Stromal cell of bone marrow (primary cell): ENCODE measurements at regions not wholly inside any gene's neighbourhood (a gene's known extent, or its start where the extent isn't known, plus 50 kb on each side); places are given as distances from the start of the nearest gene placed in this dataset.
A peak's percentile ranks its signal among the peaks of the same experiment; 100 is the strongest.
"Not testable (repeated sequence)": the region's sequence is repeated elsewhere in the genome, so short reads cannot be mapped to it uniquely, and the experiment has no call there.

ENCODE experiments used
- DNase-seq: peaks from one replicate; pipeline ENCODE4 v3.0.0-alpha.2; 2012; ENCODE audit warnings: low read depth

DNA sequence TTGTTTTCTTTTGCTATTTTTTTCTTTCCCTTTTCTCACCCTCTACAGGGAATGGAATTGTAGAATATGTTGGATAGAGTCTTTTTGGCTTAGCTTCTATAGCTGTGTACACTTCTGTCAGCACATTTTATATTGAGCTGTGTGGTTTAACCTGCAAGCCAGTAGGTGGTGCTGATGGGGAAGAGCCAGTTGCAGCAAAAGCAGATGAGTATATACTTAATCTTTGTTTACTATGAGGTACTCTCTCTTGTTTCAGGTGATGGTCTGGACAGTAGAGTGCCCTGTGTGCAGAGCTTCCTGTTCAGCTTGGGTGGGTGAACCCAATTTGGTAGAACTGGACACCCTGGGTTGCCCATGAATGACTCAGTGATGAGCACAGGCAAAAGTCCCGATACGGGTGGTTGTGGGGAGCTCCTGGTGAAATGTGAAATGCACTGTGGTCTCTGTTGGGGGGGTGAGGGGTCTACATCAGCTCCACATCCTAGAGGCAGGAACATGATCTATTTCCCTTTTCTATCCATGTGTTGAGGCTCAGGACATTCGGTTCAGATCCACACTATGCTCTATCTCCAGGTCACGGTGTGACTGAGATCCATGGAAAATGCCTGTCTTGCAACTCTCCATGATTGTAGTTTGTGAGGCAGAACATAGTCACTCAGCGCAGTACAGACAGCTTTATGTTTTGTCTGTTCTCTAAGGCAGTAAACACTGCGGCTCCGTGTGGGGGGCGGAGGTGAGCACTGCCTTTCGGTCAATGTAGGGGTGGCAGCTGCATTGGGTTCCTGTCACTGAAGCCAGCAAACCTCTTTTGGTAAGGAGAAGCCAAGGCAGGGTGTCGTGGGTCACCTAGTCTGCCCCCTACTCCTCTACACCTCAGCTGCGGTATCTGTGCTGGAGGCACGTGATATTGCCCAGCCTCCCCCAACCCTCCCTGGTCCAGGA is 353.2 kb downstream of the PRR16 start:
- no peak for DNase-seq

DNA sequence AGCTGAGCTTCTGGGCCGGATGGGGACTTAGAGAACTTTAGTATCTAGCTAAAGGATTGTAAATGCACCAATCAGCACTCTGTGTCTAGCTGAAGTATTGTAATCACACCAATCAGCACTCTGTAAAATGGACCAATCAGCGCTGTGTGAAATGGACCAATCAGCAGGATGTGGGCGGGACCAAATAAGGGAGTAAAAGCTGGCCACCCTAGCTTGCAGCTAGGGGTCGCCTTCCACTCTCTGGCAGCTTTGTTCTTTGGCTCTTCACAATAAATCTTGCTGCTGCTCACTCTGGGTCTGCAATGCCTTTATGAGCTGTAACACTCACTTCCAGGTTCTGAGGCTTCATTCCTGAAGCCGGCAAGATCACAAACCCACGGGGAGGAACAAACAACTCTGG is 354.0 kb downstream of the PRR16 start:
- DNase-seq: no peak

DNA sequence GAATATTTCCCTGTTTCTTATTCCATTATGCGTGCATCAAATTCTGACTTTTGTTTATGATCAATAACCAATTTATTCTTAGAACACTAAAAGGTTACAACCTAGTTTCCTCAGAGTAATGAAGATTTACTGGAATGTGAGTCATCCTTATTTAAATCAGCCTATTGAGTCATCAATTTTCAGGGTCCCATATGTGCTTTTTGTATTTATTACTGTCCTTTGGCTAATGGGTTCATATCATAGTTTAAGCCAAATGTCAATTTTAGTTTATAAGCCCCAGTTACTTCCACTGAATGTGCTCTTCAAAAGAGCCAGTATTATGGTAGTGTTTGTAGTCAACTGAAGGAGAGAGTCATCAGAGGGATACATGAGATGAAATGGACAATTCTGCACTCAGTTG is 359.2 kb downstream of the PRR16 start:
- DNase-seq: no peak

DNA sequence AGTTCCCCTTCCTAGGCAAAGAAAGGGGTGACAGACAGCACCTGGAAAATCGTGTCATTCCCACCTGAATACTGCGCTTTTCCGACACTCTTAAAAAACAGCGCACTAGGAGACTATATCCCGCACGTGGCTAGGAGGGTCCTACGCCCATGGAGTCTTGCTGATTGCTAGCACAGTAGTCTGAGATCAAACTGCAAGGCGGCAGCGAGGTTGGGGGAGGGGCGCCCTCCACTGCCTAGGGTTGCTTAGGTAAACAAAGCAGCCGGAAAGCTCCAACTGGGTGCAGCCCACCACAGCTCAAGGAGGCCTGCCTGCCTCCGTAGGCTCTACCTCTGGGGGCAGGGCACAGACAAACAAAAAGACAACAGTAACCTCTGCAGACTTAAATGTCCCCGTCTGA is 367.5 kb downstream of the PRR16 start:
- DNase-seq: not testable (repeated sequence)

DNA sequence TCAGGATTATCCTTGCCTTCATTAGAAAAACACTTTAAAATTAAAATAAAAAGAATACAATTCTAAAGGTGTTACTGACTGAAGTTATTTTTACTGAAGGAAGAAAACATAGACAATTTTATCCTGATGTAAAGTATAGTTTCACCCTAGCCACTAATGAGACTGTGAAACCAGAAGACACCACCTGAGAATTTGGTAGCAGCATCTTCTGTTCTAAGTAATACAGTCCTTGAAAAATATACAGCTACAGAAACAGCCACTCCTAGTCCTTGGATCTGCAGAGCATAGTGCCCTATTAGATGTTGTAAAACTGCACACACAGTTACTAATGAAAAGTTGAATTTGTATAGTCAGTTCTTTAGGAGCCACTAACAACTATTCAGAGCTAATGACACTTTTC is 377.7 kb downstream of the PRR16 start:
- DNase-seq: no peak

DNA sequence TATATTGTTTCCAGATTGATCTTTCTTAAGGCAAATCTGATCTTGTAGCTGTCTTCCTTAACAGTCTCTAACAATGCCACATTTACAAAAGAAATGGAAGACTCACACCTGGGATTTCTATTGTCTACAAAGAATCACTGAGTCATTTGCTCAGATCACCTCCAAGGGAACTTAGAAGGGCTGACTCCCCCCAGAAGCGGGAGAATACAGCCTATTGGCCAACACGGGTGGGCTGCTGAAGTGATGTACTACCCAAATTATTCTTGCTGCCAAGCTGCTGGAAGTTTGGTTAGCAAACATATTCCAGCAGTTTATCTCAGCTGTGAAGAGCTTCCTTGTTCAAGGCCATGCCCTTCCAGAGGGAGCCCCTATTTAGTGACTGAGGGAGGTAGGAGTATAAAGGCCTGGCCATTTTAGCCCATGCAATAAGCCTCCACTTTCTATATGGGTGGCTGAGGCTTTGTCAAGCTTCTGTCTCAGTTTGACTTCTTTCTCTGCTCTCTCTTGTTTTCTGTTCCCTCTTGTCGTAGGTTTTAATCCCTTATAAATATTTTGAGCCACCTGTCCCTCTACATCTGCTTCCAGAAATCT is 379.4 kb downstream of the PRR16 start:
- no peak for DNase-seq

DNA sequence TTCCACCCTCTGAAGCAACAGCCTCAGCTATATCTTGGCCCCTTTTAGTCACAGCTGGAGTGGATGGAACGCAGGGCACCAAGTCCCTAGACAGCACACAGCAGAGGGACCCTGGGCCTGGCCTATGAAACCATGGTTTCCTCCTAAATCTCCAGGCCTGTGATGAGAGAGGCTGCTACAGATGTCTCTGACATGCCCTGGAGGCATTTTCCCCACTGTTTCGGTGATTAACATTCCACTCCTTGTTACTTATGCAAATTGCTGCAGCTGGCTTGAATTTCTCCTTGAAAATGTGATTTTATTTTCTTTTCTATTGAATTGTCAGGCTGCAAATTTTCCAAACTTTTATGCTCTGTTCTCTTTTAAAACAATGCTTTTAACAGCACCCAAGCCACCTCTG is 384.8 kb downstream of the PRR16 start:
- DNase-seq: no peak

DNA sequence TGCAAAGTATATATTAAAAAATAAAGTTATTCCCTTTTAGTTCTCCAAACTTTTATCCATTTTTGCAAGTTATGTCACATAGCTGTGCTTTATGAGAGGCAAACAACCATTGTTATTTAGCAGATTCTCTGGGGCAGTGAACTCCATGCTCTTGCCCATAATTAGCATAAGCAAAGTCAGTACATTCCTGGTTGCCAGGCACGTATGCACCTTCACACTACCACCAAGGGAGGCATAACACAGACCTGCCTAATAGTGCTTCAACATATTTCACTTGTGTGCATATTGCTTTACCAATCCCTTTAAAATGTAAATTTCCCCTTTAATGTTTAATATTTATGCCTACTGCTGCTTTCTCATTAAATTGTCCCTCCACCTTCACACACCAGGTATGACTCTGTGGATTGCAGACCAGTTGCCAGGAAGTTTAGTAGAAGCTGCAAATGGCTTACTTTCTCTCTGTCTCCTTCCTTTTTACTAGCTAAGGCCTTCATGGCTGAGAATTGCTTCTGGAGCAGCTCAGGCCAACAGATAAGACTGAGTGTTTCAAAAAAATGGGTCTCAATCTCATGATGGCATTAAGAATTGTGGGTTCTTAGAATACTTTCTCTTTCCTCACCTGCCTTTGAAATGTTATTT is 388.2 kb downstream of the PRR16 start:
- no peak for DNase-seq

DNA sequence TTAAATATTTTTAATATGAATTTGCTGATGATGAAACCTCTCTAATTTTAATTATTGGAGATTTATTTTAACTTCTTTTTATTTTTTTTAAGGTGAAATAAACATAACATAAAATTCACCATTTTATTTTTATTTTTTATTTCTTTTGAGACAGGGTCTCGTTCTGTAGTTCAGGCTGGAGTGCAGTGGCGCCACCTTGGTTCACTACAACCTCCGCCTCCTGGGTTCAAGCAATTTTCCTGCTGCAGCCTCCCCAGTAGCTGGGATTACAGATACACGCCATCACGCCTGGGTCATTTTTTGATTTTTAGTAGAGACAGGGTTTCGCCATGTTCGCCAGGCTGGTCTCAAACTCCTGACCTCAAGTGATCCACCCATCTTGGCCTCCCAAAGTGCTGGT is 402.9 kb downstream of the PRR16 start:
- DNase-seq: no peak

DNA sequence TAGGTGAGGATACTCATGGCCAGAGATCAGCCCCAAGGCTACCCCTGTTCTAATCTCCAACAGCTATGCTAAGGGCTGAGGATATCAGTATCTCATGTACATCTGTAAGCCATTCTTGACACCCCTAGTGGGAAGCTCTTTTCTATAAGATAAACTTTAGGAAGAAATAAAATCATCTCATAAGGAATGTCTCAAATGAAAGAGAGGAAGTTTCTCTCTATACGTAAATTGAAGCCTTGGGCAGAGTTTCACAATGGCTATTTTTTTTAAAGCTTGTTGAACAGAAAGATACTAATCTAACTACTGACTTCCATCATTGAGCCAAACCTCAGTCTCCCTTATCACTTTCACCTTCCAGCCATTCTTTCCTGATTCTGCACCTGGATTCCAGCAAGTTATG is 405.7 kb downstream of the PRR16 start:
- no peak for DNase-seq

DNA sequence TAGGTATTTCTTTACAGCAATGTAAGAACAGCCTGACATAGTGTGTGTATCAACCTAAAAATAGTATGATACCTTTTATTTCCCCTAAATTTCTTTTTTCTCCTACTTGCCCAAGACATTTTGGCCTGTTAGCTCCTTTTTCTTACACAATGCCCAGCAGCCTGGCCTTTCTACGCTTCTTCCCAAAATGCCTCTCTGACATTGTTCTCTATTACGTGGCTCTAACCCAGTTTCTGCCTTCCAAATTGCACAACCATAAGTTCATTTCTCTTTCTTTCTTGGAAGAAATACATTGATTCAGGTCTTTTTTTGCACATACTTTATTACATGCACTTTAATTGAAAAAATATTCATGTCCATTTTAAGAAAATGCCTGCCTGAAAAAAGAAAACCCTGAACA is 408.2 kb downstream of the PRR16 start:
- peak; percentile 9 for DNase-seq

DNA sequence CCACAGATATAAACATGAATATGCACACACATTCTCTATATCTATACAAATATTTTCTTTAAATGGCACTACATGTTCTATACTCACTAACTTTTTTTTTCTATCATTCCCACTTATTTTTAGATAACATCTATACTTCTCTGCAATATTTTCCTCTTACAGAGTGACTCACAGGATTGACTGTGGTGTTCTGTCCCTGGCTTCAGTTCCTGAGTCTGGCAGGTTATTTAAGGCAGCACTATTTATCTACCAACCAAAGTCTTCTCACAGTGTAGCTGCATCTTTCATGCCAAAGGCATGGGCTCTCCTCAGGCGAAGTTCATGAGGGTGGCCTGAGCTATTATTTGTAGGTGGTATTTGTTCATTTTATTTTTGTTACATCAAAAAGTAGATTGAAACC is 409.0 kb downstream of the PRR16 start:
- DNase-seq: peak; percentile 13

DNA sequence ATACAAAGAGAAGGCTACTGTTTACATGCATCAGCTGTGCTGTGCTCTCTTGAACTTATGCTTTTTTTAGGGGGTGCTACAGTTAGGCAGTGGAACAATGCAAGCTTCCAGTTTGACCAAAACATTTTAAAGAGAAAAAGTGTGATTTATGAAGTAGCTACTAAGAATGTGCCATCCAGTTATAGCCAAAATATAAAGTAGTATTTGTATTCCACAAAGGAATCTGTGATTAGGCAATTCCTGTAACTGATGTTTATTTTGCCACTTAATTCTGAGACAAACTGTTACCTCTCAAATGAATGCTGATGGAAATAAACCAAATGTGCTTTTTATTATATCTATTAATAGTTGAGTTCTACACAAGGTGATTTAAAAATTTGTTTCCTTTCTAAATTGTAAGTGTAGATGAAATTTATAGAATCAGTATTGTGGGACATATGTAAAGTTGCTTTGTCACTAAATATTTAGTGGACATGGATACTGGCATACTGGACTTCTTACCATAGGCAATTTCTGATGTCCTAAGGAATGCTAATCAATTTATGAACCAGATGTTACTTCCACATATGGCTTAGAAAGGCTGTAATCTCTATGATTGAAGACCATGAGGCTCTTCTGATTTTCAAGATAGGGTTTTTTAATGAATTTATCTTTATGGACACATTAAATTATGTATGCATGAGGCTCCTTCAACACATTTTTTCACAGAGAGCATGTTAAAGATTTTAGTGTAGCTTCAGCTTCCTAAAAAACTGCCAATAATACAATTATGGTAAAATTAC is 410.2 kb downstream of the PRR16 start:
- DNase-seq: no peak

DNA sequence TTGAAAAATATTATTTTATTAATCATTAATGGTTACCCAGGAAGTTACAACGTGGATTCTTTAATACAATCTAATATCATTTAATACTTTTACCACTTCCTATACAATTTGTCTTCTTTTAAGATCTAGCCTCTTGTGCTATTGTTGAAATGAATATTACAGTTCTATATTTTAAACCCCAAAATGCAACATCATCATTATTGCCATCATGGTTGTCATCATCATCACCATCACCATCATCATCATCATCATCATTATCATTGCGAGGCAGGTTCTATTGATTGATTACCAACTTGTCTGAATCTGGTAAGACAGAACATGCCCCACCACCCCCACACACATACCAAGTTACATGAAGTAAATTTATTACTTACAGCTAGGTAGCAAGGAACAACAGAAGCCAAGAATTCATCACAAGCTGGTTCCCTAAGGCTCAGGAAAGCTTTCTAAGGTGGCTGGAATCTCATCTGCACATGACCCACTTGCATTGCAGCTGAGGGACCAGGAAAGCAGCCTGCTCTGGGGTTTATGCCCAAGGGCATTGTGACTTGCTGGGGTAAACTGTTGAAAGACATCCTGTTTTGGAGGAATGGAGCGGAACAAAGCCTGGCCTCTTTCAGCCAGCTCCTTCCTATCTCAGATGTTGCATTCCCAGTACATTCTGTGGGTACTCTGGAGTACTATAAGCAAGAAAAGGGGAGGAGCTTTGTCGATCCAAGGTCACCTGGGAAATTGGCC is 418.1 kb downstream of the PRR16 start:
- no peak for DNase-seq

DNA sequence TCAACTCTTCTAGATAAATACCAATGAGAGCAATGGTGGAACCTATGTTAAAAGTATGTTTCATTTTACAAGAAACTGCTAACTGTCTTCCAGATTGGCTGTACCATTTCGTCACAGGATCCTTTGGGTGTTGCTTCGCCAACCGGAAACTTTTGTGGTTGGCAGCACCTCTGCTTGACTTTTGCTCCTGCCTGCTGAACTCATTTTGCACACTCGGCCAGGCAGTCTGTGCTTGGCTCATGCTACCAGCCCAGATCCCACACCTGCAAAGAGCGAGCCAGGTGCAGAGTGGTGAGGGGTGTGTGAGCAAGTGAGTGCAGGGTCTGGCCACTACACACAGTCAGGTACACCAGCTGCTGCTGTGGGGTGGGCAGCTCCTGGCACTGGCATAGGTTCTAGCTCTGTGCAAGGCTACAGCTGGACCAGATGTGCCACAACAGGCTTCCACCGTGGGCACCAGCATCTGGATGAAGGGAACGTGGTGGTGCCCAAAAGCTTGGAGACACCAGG is 422.3 kb downstream of the PRR16 start:
- DNase-seq: no peak

DNA sequence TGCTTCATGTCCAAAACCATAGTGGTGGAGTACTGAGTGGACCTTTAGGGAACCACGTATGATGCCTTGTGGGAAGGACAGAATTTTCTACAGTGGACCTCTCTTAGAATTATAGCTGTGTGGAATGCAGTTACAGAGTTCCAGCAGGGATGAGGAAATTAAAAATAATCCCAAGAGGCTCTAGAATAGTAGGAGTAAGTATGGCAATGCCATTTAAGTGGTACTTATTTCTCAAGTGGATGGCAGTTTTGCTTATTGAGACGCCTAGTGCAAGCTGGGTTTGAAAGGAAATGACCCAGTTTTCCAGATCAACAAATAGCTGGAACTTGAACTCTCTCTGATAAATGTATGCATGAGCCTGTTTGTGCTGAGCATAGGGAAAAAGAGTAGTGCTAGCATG is 431.6 kb downstream of the PRR16 start:
- no peak for DNase-seq

DNA sequence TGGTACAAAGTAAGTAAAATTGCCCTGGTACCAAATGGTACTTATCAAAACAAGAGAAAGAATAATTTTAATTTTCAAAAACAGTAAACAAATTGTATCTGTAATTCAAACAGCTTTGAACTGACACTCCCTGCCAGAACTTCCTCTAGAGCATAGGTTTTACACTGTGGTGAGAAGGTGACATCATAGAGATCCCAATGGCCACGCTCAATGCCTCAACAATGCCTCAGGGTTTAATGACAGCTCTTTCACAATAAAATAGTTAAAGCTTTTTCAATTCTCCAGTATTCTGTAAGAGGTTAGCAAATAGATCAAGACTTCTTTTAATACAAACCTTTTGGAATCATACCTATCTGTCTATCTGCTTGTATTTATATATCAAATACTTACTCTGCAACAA is 437.1 kb downstream of the PRR16 start:
- DNase-seq: no peak

DNA sequence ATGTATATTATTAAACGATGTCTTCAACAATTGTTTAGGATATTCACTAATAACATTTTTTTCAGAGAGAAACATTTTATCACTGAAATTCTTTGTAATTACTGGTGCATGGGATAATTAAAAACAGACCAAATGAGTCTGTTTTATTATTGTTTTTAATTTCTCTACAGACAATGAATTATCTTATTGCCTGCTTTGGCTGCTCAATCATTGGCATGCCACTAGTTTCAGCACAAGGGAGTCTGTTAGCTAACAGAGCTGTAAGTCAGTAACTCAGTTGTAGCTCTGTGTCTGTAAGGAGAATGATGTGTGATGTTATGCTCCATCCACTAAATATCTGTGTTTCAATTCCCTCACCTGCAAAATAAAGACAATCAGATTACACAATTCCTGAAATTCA is 443.9 kb downstream of the PRR16 start:
- DNase-seq: no peak

DNA sequence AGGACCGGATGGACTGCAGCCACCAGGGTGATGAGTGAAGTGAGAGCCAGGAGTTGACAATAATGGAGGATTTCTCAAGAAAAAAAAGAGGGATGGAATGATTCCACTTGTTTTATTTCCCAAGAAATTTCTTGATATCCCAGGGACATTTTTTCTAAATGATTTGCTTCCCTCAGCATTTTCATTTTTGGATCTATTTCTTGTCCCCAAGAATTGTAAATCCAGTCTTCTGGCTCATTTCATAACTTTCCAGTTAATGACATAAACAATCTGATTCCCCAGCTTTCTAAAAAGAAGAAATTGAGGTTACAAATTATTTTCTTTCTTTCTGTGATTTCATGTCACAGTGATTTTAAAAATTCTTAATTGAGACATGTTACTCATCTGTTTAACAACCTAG is 446.5 kb downstream of the PRR16 start:
- no peak for DNase-seq

DNA sequence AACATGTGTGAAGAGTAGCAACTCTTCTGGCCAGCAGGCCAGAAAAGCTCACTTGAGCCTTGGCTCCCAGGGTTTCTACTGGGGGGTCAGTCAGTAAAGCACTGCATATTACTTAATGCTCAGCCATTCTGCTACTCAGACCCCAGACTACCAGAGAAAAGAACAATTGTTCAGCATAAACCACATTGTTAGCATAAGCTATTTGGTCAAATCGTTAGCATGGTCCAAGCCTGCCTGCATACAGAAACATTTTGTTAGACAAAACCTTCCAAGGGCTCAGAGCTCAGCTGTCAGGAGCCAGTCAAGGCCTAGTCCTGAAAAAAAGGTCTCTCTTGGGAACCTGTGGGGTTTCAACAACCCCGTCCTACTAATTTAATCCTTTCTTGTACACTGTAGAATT is 449.3 kb downstream of the PRR16 start:
- DNase-seq: no peak

DNA sequence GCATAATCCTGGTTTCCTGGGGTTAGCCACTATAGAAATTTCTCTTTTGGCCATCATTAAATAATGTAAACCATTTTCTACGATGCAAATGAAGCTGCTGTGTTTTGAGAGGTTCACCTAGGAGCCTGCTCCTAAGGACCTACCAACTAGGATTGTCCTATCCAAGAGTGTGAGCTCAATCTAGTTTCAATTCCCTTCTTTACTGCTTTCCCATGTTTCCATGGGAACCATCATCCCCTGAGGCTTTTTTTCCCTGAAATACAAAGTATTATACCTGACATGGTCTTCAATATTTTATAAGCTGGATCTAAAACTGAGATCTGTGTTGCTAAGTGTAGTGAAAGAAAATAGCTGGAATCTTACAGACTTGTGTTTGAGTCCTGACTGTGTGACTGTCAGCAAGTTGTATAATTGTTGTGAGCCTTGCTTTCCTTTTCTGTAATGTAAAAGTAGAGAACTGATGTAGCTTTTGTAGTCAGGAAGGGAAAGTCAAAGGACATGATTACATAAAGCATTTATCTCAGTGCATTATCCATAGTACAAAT is 453.2 kb downstream of the PRR16 start:
- no peak for DNase-seq
